ENCODE measurements at regions not wholly inside any gene's neighbourhood (a gene's known extent, or its start where the extent isn't known, plus 50 kb on each side); places are given as distances from the start of the nearest gene placed in this dataset.

DNA sequence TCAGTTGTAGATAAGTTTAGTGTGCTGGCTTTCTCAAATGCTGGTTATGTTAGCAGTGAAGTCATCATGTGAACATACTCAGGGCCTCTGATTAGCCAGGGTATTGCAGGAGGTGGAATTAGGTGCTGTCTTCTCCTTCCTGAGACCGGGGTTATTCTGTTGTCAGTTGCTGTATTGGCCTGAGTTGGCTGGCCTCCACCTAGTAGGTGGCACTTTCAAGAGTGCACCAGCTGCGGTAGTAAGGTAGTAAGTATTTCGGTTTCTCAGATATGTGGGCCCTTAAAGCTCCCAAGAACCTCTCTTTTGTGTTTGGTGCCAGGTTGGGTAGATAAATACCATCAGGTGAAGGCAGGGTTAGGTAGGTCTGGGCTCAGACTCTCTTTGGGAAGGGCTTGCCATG lies 1430.5 kb upstream of the CELF4 start:
- BruUV-seq (replicated peaks): no TSS peak
- Histone ChIP-seq H3K9me3 (replicated peaks; ENCODE audit: control insufficient read depth, insufficient read depth, low read length) (no peaks in the 10 kb centered on the region), H3K4me1 (ENCODE audit: control insufficient read depth, extremely low read depth, insufficient read depth, low read length) (no peaks in the 10 kb centered on the region), H3K9ac (replicated peaks; ENCODE audit: extremely low read depth, insufficient read depth, low read length) (no peak overlapping the region), H3K27me3 (ENCODE audit: control insufficient read depth in 2 of 2, insufficient read depth in 2 of 2, low read length in 2 of 2) (no peaks in the 10 kb centered on the region), H3K79me2 (ENCODE audit: control insufficient read depth, insufficient read depth, low read length) (no peaks in the 10 kb centered on the region), H3K4me2 (ENCODE audit: insufficient read depth, low read length) (no peak overlapping the region), H3K4me3 (replicated peaks in 1 of 3; ENCODE audit: insufficient read depth in 1 of 3, low read depth in 1 of 3, low read length in 3 of 3) (no peak overlapping the region), H3K36me3 (ENCODE audit: control insufficient read depth in 2 of 2, extremely low read depth in 1 of 2, insufficient read depth in 2 of 2, low read length in 2 of 2) (no peaks in the 10 kb centered on the region), H3K9me1 (replicated peaks; ENCODE audit: control insufficient read depth, extremely low read depth, insufficient read depth, low read length) (no peaks in the 10 kb centered on the region), H4K20me1 (replicated peaks; ENCODE audit: control insufficient read depth, extremely low read depth, insufficient read depth, low read length) (no peaks in the 10 kb centered on the region), H3K27ac (ENCODE audit: insufficient read depth, low read depth, low read length) (no peak overlapping the region), H2AFZ (ENCODE audit: low read depth, low read length) (no peak overlapping the region)
- FAIRE-seq (no peak), DNase-seq (ENCODE audit: low read depth, low spot score) (no peak)
- TF ChIP-seq EZH2 (IDR thresholded peaks at IDR 0.05; ENCODE audit: borderline replicate concordance, low read depth, low read length, severe bottlenecking) (no peak), FOS (IDR thresholded peaks at IDR 0.05; ENCODE audit: borderline replicate concordance, insufficient read depth, low read length) (no peak)
- intact Hi-C loops (cut with micrococcal nuclease): no loop called here
- ChIA-PET CTCF (no interaction called here), POLR2A (no interaction called here)
- dilution Hi-C loops (cut with MboI; ENCODE audit: extremely low pct_ligation_motif_present, low sequenced_read_pairs): no loop called here

DNA sequence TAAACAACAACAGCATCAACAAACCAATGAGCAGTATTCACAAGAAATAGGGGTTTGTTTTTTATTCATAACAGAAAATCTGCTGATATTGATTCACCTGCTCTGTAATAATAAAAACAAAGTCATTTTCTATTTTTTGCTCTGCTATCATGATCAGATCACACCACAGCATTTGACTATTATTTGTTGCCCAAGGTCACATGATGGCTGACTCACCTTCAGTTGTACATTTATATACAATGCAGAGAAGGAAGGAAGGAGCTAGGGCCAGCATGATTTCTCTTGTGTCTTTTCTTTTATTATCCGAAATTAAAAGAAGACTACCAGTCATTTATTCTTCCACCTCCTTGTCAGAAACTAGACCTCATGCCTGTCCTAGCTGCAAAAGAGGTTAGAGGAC lies 1427.7 kb upstream of the CELF4 start:
- no peak overlapping the region for H3K27ac ChIP-seq (ENCODE audit: insufficient read depth, low read depth, low read length)
- no peaks in the 10 kb centered on the region for H3K9me3 ChIP-seq (replicated peaks; ENCODE audit: control insufficient read depth, insufficient read depth, low read length)
- TF ChIP-seq EZH2 (IDR thresholded peaks at IDR 0.05; ENCODE audit: borderline replicate concordance, low read depth, low read length, severe bottlenecking): no peak
- TF ChIP-seq JUN (IDR thresholded peaks at IDR 0.05; ENCODE audit: borderline replicate concordance, insufficient read depth, insufficient read length, low read depth): no peak
- H3K4me2 ChIP-seq (ENCODE audit: insufficient read depth, low read length): no peak overlapping the region
- H3K36me3 ChIP-seq (ENCODE audit: control insufficient read depth in 2 of 2, extremely low read depth in 1 of 2, insufficient read depth in 2 of 2, low read length in 2 of 2): no peaks in the 10 kb centered on the region
- H2AFZ ChIP-seq (ENCODE audit: low read depth, low read length): no peak overlapping the region
- no peak overlapping the region for H3K9ac ChIP-seq (replicated peaks; ENCODE audit: extremely low read depth, insufficient read depth, low read length)
- H3K27me3 ChIP-seq (ENCODE audit: control insufficient read depth in 2 of 2, insufficient read depth in 2 of 2, low read length in 2 of 2): no peaks in the 10 kb centered on the region
- H4K20me1 ChIP-seq (replicated peaks; ENCODE audit: control insufficient read depth, extremely low read depth, insufficient read depth, low read length): no peaks in the 10 kb centered on the region
- intact Hi-C loops (cut with micrococcal nuclease): no loop called here
- no peak overlapping the region for H3K4me3 ChIP-seq (replicated peaks in 1 of 3; ENCODE audit: insufficient read depth in 1 of 3, low read depth in 1 of 3, low read length in 3 of 3)
- DNase-seq (ENCODE audit: low read depth, low spot score) (no peak), FAIRE-seq (no peak)
- dilution Hi-C loops (cut with MboI; ENCODE audit: extremely low pct_ligation_motif_present, low sequenced_read_pairs): no loop called here
- H3K4me1 ChIP-seq (ENCODE audit: control insufficient read depth, extremely low read depth, insufficient read depth, low read length): no peaks in the 10 kb centered on the region
- H3K79me2 ChIP-seq (ENCODE audit: control insufficient read depth, insufficient read depth, low read length): no peaks in the 10 kb centered on the region
- H3K9me1 ChIP-seq (replicated peaks; ENCODE audit: control insufficient read depth, extremely low read depth, insufficient read depth, low read length): no peaks in the 10 kb centered on the region
- ChIA-PET CTCF (no interaction called here), POLR2A (no interaction called here)
- BruUV-seq (replicated peaks): no TSS peak

All from endothelial cell of umbilical vein (primary cell).